ENCODE measurements at regions not wholly inside any gene's neighbourhood (a gene's known extent, or its start where the extent isn't known, plus 50 kb on each side); places are given as distances from the start of the nearest gene placed in this dataset.

GRCh38 chrX:121163443-121163842 lies 116.0 kb downstream of the GLUD2 start:
- no peak overlapping the region for H3K9ac ChIP-seq (ENCODE audit: control insufficient read depth, extremely low read depth, insufficient read depth, low read length)
- H3K9me1 ChIP-seq (ENCODE audit: control insufficient read depth, extremely low read depth, insufficient read depth, low read length) = no peaks in the 10 kb centered on the region
- no peak overlapping the region for H3K27ac ChIP-seq (ENCODE audit: control insufficient read depth, insufficient read depth, low read length)
- H4K20me1 ChIP-seq (ENCODE audit: control insufficient read depth, extremely low read depth, insufficient read depth, low read length) = no peaks in the 10 kb centered on the region
- H3K4me3 ChIP-seq (ENCODE audit: control insufficient read depth in 2 of 3, extremely low read depth in 1 of 3, insufficient read depth in 2 of 3, low read depth in 1 of 3, low read length in 3 of 3) = no peak overlapping the region
- dilution Hi-C loops (cut with MboI; ENCODE audit: extremely low pct_ligation_motif_present, low sequenced_read_pairs) = no loop called here
- H3K79me2 ChIP-seq (ENCODE audit: control insufficient read depth, insufficient read depth, low read length) = no peaks in the 10 kb centered on the region
- no peaks in the 10 kb centered on the region for H3K27me3 ChIP-seq (ENCODE audit: control insufficient read depth, extremely low read depth, insufficient read depth, low read length)
- no peak overlapping the region for H2AFZ ChIP-seq (ENCODE audit: control insufficient read depth, low read length)
- H3K36me3 ChIP-seq (ENCODE audit: control insufficient read depth in 2 of 2, extremely low read depth in 1 of 2, insufficient read depth in 2 of 2, low read length in 2 of 2) = no peaks in the 10 kb centered on the region
- TF ChIP-seq EZH2 (IDR thresholded peaks at IDR 0.05; ENCODE audit: low read length) (no peak), CTCF (optimal IDR thresholded peaks at IDR 0.05 in 1 of 3, IDR thresholded peaks at IDR 0.05 in 1 of 3, conservative IDR thresholded peaks at IDR 0.05 in 1 of 3; ENCODE audit: extremely low read depth in 1 of 3, insufficient read depth in 2 of 3, low read length in 3 of 3) (no peak)
- no peak overlapping the region for H3K4me2 ChIP-seq (ENCODE audit: control insufficient read depth, extremely low read depth, insufficient read depth, low read depth, low read length)
- FAIRE-seq = no peak
- DNase-seq (ENCODE audit: low read depth, low spot score) = no peak
- H3K9me3 ChIP-seq (ENCODE audit: control insufficient read depth, low read depth, low read length) = no peaks in the 10 kb centered on the region
- no peaks in the 10 kb centered on the region for H3K4me1 ChIP-seq (ENCODE audit: control insufficient read depth, extremely low read depth, insufficient read depth, low read length)

- DNase-seq (ENCODE audit: low read depth, low spot score) = no peak
- H3K27me3 ChIP-seq (ENCODE audit: control insufficient read depth, extremely low read depth, insufficient read depth, low read length) = no peaks in the 10 kb centered on the region
- dilution Hi-C loops (cut with MboI; ENCODE audit: extremely low pct_ligation_motif_present, low sequenced_read_pairs) = no loop called here
- H2AFZ ChIP-seq (ENCODE audit: control insufficient read depth, low read length) = no peak overlapping the region
- H4K20me1 ChIP-seq (ENCODE audit: control insufficient read depth, extremely low read depth, insufficient read depth, low read length) = no peaks in the 10 kb centered on the region
- H3K9me3 ChIP-seq (ENCODE audit: control insufficient read depth, low read depth, low read length) = no peaks in the 10 kb centered on the region
- no peaks in the 10 kb centered on the region for H3K9me1 ChIP-seq (ENCODE audit: control insufficient read depth, extremely low read depth, insufficient read depth, low read length)
- TF ChIP-seq EZH2 (IDR thresholded peaks at IDR 0.05; ENCODE audit: low read length) (no peak), CTCF (optimal IDR thresholded peaks at IDR 0.05 in 1 of 3, IDR thresholded peaks at IDR 0.05 in 1 of 3, conservative IDR thresholded peaks at IDR 0.05 in 1 of 3; ENCODE audit: extremely low read depth in 1 of 3, insufficient read depth in 2 of 3, low read length in 3 of 3) (no peak)
- no peak overlapping the region for H3K4me3 ChIP-seq (ENCODE audit: control insufficient read depth in 2 of 3, extremely low read depth in 1 of 3, insufficient read depth in 2 of 3, low read depth in 1 of 3, low read length in 3 of 3)
- no peaks in the 10 kb centered on the region for H3K36me3 ChIP-seq (ENCODE audit: control insufficient read depth in 2 of 2, extremely low read depth in 1 of 2, insufficient read depth in 2 of 2, low read length in 2 of 2)
- no peak for FAIRE-seq
- no peaks in the 10 kb centered on the region for H3K4me1 ChIP-seq (ENCODE audit: control insufficient read depth, extremely low read depth, insufficient read depth, low read length)
- H3K4me2 ChIP-seq (ENCODE audit: control insufficient read depth, extremely low read depth, insufficient read depth, low read depth, low read length) = no peak overlapping the region
- no peaks in the 10 kb centered on the region for H3K79me2 ChIP-seq (ENCODE audit: control insufficient read depth, insufficient read depth, low read length)
- no peak overlapping the region for H3K27ac ChIP-seq (ENCODE audit: control insufficient read depth, insufficient read depth, low read length)
- no peak overlapping the region for H3K9ac ChIP-seq (ENCODE audit: control insufficient read depth, extremely low read depth, insufficient read depth, low read length)
Observed at GRCh38 chrX:121165930-121166359, 118.5 kb downstream of the GLUD2 start.

Data from keratinocyte (primary cell).